Lung (tissue), 11 donors: ENCODE measurements at regions not wholly inside any gene's neighbourhood (a gene's known extent, or its start where the extent isn't known, plus 50 kb on each side); places are given as distances from the start of the nearest gene placed in this dataset.

Source experiments
- ATAC-seq: fragments of 200-7000 bp; cut with Tn5 transposase; one replicate; pipeline ENCODE4 v1.9.1; 2020; ENCODE audit warnings: moderate number of reproducible peaks; ENCODE audit not compliant: insufficient read depth, low FRiP score
- DNase-seq, 3 donors: peaks; one replicate each; pipeline ENCODE4 v3.0.0-alpha.2; 2013 to 2017
- H3K27ac ChIP-seq, 2 donors: one replicate each; pipeline ENCODE4 v1.5.1; 2013; ENCODE audit warnings: mild to moderate bottlenecking in 2 of 2, moderate library complexity in 2 of 2, control low read depth in 1 of 2, inconsistent platforms in 1 of 2, low read depth in 1 of 2, low read length in 1 of 2
- H3K27me3 ChIP-seq, 3 donors: one replicate each; pipeline ENCODE4 v1.5.1; 2013; ENCODE audit warnings: low read length in 2 of 3; ENCODE audit not compliant: control insufficient read depth in 3 of 3, insufficient read depth in 3 of 3
- H3K36me3 ChIP-seq, 4 donors: one replicate each; pipeline ENCODE4 v1.5.1; 2013; ENCODE audit warnings: low read length in 4 of 4, mild to moderate bottlenecking in 1 of 4, moderate library complexity in 1 of 4; ENCODE audit not compliant: control insufficient read depth in 4 of 4, insufficient read depth in 4 of 4
- H3K4me1 ChIP-seq, 5 donors: one replicate each; pipeline ENCODE4 v1.5.1; 2013; ENCODE audit warnings: low read length in 5 of 5, mild to moderate bottlenecking in 2 of 5, moderate library complexity in 1 of 5; ENCODE audit not compliant: control insufficient read depth in 5 of 5, insufficient read depth in 5 of 5
- H3K4me3 ChIP-seq: one replicate; pipeline ENCODE4 v1.5.1; 2013; ENCODE audit warnings: mild to moderate bottlenecking, control low read depth, moderate library complexity
- H3K9ac ChIP-seq, 2 donors: one replicate each; pipeline ENCODE4 v1.5.1; 2013; ENCODE audit warnings: low read length in 2 of 2, control low read depth in 1 of 2; ENCODE audit not compliant: insufficient read depth in 1 of 2
- H3K9me3 ChIP-seq, 4 donors: one replicate each; pipeline ENCODE4 v1.5.1; 2013; ENCODE audit warnings: low read length in 3 of 4, mild to moderate bottlenecking in 1 of 4, moderate library complexity in 1 of 4; ENCODE audit not compliant: control insufficient read depth in 4 of 4, insufficient read depth in 3 of 4
- WGBS, 2 donors: extraction: QIAGEN DNeasy Blood & Tissue Kit; methylation state at CpG; one replicate each; pipeline ENCODE4 v1.1.7; 2013; 5-methylcytosine and 5-hydroxymethylcytosine counted together
- TF ChIP-seq, protein P1 (sequence below): IDR thresholded peaks from 2 replicates; pipeline ENCODE4 v1.5.1; 2012; ENCODE audit warnings: mild to moderate bottlenecking; ENCODE audit errors: control extremely low read depth, extremely low read depth
- donor health status: control.
- donor health status: control.
- donor health status: Bipolar disorder and iron deficiency.
- donor health status: healthy.
- donor health status: DM: yes; HTN: yes; CAD: no.

DNA sequence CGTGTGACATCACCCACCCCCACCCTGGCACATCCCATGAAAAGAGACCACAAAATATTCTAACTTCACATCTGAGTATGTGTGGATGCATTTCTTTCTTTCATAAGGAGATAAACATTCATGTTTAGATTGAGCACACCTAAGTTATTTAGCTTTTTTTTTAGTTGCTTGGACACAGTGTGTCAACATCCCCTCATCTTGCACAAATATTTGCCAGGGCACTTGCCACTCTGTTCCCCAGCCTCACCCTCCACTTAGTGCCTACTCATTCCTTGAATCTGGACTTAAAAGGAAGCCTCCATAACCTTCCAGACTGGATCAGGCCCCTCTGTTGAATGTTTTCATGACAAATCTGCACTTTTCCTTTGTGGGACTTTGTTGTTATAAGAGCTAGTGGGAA, 338.9 kb upstream of the IGFBP3 start:
- no peak for ATAC-seq
- TF ChIP-seq, protein P1, sequence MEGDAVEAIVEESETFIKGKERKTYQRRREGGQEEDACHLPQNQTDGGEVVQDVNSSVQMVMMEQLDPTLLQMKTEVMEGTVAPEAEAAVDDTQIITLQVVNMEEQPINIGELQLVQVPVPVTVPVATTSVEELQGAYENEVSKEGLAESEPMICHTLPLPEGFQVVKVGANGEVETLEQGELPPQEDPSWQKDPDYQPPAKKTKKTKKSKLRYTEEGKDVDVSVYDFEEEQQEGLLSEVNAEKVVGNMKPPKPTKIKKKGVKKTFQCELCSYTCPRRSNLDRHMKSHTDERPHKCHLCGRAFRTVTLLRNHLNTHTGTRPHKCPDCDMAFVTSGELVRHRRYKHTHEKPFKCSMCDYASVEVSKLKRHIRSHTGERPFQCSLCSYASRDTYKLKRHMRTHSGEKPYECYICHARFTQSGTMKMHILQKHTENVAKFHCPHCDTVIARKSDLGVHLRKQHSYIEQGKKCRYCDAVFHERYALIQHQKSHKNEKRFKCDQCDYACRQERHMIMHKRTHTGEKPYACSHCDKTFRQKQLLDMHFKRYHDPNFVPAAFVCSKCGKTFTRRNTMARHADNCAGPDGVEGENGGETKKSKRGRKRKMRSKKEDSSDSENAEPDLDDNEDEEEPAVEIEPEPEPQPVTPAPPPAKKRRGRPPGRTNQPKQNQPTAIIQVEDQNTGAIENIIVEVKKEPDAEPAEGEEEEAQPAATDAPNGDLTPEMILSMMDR = no peak

DNA sequence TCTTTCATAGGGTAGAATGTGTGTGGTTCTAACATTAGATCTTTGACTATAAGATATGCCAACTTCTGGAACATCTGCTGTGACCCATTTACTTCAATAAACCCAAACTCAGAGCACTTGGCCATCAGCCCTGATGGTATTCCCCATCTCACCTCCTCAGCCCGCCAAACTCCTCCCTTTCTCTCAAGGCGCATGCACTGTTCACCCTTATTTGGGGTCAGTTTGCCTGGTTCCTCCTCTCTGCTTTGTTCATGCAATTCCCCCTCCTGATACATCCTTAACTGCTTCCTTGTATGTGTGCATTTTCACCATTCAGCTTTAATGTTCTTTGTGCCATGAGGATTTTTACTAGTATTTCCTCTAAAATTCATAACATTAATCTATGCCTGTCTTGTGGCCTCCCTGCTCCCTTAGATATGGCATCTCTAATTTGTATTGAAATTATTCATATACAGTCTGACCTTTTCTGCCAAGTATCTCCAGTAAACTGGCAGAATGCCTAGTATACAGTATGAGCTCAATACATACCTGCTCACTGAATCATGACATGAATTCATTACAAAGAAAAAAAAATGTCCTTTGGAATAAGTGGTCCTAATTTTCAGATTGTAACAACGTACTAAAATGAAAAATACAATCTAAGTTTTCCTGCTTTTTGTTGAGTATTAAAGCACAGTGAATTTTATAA, 336.8 kb upstream of the IGFBP3 start:
- Histone ChIP-seq H3K4me1 (no peaks in the 10 kb centered on the region), H3K9me3 (peaks cover 0 to 5% (median 2%) of the 10 kb centered on the region in 4 donors), H3K9ac (no peak overlapping the region), H3K27ac (no peak overlapping the region), H3K27me3 (no peaks in the 10 kb centered on the region), H3K4me3 (no peak overlapping the region), H3K36me3 (no peaks in the 10 kb centered on the region)
- ATAC-seq (no peak), DNase-seq (no peak)
- TF ChIP-seq, protein P1 = no peak
- 81 to 86% methylated on average over 3 of the region's 3 CpGs for WGBS, 2 donors

More for the DNA sequence above, 338.9 kb upstream of the IGFBP3 start:
- 45 to 61% methylated on average over 1 of the region's 1 CpG for WGBS, 2 donors
- Histone ChIP-seq H3K9ac (no peak overlapping the region), H3K27me3 (no peaks in the 10 kb centered on the region), H3K4me1 (no peaks in the 10 kb centered on the region), H3K36me3 (no peaks in the 10 kb centered on the region), H3K9me3 (peaks cover 0 to 5% (median 2%) of the 10 kb centered on the region in 4 donors), H3K4me3 (no peak overlapping the region), H3K27ac (no peak overlapping the region)
- peak in 2 of 3 donors; percentile 15 to 19 for DNase-seq

DNA sequence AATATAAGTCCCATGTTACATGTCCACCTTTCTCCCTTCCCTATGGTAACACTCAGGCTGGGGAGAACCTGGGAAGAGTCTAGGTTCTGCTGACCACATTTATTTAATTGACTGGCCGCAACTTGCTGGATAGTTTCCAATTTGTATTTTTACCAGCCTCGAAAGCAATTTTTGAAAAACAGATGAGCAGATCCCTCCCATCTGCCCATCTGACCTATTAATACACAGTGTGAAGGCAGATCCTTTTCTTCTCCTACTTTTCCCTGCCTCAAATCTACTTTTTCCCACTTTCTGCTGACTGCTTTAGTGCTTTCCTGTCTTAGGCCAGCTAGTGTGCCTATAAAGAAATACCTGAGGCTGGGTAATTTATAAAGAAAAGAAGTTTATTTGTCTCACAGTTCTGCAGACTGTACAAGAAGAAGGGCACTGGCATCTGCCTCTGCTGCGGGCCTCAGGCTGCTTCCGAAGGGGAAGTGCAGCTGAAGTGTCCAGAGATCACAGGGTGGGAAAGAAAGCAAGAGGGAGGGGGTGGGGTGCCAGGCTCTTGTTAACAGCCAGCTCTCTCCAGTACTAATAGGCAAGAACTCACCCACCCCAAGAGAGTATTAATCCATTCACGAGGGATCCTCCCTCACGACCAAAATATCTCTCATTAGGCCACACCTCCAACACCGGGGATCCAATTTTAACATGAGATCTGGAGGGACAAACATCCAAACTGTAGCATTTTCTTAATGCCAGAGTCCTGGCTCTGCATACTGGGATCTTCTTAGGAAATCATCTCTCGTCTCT, 336.0 kb upstream of the IGFBP3 start:
- H3K9ac ChIP-seq = no peak overlapping the region
- no peaks in the 10 kb centered on the region for H3K36me3 ChIP-seq
- H3K27me3 ChIP-seq = no peaks in the 10 kb centered on the region
- ATAC-seq (no peak), DNase-seq (no peak)
- peaks cover 0 to 5% (median 2%) of the 10 kb centered on the region in 4 donors for H3K9me3 ChIP-seq
- H3K4me3 ChIP-seq = no peak overlapping the region
- 73 to 78% methylated on average over 8 of the region's 8 CpGs for WGBS, 2 donors
- TF ChIP-seq, protein P1 = no peak
- no peaks in the 10 kb centered on the region for H3K4me1 ChIP-seq
- H3K27ac ChIP-seq = no peak overlapping the region
